Heart right ventricle (tissue), 16 donors: ENCODE measurements at regions not wholly inside any gene's neighbourhood (a gene's known extent, or its start where the extent isn't known, plus 50 kb on each side); places are given as distances from the start of the nearest gene placed in this dataset.

Experiments used
- ATAC-seq, 8 donors: fragments of 200-7000 bp; cut with Tn5 transposase; one replicate each; pipeline ENCODE4 v1.9.1; 2020; ENCODE audit warnings: mild to moderate bottlenecking in 8 of 8, moderate library complexity in 8 of 8, moderate number of reproducible peaks in 1 of 8
- DNase-seq, 2 donors: peaks; one replicate each; pipeline ENCODE4 v3.0.0-alpha.2; 2020
- H3K27ac ChIP-seq, 10 donors: fragments of 200-600 bp; sonication (generic) in 2 of 10; one replicate each; pipeline versions ENCODE4 v1.5.0 to v1.8.0; 2020 to 2022; ENCODE audit warnings: mild to moderate bottlenecking in 3 of 10
- H3K27me3 ChIP-seq, 7 donors: fragments of 200-600 bp; one replicate each; pipeline ENCODE4 v1.8.0; 2021 to 2022; ENCODE audit warnings: mild to moderate bottlenecking in 2 of 7
- H3K36me3 ChIP-seq, 9 donors: fragments of 200-600 bp; sonication (generic) in 1 of 9; one replicate each; pipeline versions ENCODE4 v1.5.0 to v1.8.0; 2020 to 2022; ENCODE audit warnings: mild to moderate bottlenecking in 2 of 9
- H3K4me1 ChIP-seq, 9 donors: fragments of 200-600 bp; sonication (generic) in 1 of 9; one replicate each; pipeline versions ENCODE4 v1.5.0 to v1.8.0; 2020 to 2022; ENCODE audit warnings: mild to moderate bottlenecking in 4 of 9
- H3K4me3 ChIP-seq, 10 donors: fragments of 200-600 bp; sonication (generic) in 2 of 10; one replicate each; pipeline versions ENCODE4 v1.5.0 to v1.8.0; 2020 to 2022; ENCODE audit warnings: mild to moderate bottlenecking in 7 of 10, moderate library complexity in 2 of 10
- H3K9me3 ChIP-seq, 11 donors: fragments of 200-600 bp in 10 of 11; sonication (generic) in 2 of 11; one replicate each; pipeline versions ENCODE4 v1.5.0 to v1.8.0; 2013 to 2022; ENCODE audit warnings: mild to moderate bottlenecking in 2 of 11, control low read depth in 1 of 11, moderate library complexity in 1 of 11
- WGBS, 2 donors: extraction: QIAGEN DNeasy Blood & Tissue Kit; methylation state at CpG; one replicate each; pipeline ENCODE4 v1.1.7; 2013; ENCODE audit warnings: inconsistent platforms in 1 of 2; 5-methylcytosine and 5-hydroxymethylcytosine counted together
- intact Hi-C, 10 donors: fragments of 100-400 bp; cut with DNase I; formaldehyde crosslinking; loops; one replicate each; pipeline versions ENCODE4 v1.11.1 to v1.14.2; 2022
- TF ChIP-seq, protein P1 (sequence below), 9 donors: fragments of 200-600 bp; sonication (generic) in 2 of 9; IDR thresholded peaks; one replicate each; pipeline versions ENCODE4 v1.5.0 to v1.8.0; 2021 to 2022; ENCODE audit warnings: antibody characterized with exemption in 9 of 9, mild to moderate bottlenecking in 5 of 9, moderate library complexity in 1 of 9
- donor health status: Arrhythmogenic right ventricular cardiomyopathy.
- donor health status: ischemic (EF 13 %, LVEDD 7.1; RV severe dilation, severe dysfunction).
- donor health status: healthy with polysubstance abuse.
- donor health status: DM: no; HTN: yes; CAD: no.
- donor health status: DM: no; HTN: no; CAD: no.
- donor health status: ischemic (EF 25% LVEDD 6.9; RV normal size, moderate dysfunction).
- donor health status: ischemic (EF 25% LVEDD 5.7; RV mildly dilated, moderate dysfunction).
- donor health status: healthy.
- donor health status: DM: yes; HTN: yes; CAD: no.
- donor health status: Ischemic cardiomyopathy.
- donor health status: ischemic (EF 35%, LVEDD 5.7; RV mildly dilated, moderate dysfunction).
- donor health status: nonischemic (EF 11% LVEDD 7.7; RV severe dilation, severe dysfunction).
- donor health status: DM: yes; HTN: yes; CAD: no.
- donor health status: PGD.
- donor health status: ischemic (EF 29% LVEDD 5.4; RV normal size, mild dysfunction).
- donor health status: nonischemic (EF 23%, LVEDD 6.1; RV moderate dilation, normal function).

GRCh38 chr3:187571701-187572100 is 98.5 kb downstream of the SST start:
- DNase-seq (no peak), ATAC-seq (no peak)
- H3K27me3 ChIP-seq = no peaks in the 10 kb centered on the region
- H3K9me3 ChIP-seq = no peaks in the 10 kb centered on the region
- no peak overlapping the region for H3K27ac ChIP-seq
- H3K4me3 ChIP-seq = no peak overlapping the region
- no peaks in the 10 kb centered on the region for H3K36me3 ChIP-seq
- 78 to 84% methylated on average over 4 of the region's 4 CpGs for WGBS, 2 donors
- TF ChIP-seq, protein P1, sequence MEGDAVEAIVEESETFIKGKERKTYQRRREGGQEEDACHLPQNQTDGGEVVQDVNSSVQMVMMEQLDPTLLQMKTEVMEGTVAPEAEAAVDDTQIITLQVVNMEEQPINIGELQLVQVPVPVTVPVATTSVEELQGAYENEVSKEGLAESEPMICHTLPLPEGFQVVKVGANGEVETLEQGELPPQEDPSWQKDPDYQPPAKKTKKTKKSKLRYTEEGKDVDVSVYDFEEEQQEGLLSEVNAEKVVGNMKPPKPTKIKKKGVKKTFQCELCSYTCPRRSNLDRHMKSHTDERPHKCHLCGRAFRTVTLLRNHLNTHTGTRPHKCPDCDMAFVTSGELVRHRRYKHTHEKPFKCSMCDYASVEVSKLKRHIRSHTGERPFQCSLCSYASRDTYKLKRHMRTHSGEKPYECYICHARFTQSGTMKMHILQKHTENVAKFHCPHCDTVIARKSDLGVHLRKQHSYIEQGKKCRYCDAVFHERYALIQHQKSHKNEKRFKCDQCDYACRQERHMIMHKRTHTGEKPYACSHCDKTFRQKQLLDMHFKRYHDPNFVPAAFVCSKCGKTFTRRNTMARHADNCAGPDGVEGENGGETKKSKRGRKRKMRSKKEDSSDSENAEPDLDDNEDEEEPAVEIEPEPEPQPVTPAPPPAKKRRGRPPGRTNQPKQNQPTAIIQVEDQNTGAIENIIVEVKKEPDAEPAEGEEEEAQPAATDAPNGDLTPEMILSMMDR (IDR thresholded peaks at IDR 0.05) = no peak
- peaks cover 0 to 18% (median 13%) of the 10 kb centered on the region in 9 donors for H3K4me1 ChIP-seq
- intact Hi-C loops = no loop called here

DNA sequence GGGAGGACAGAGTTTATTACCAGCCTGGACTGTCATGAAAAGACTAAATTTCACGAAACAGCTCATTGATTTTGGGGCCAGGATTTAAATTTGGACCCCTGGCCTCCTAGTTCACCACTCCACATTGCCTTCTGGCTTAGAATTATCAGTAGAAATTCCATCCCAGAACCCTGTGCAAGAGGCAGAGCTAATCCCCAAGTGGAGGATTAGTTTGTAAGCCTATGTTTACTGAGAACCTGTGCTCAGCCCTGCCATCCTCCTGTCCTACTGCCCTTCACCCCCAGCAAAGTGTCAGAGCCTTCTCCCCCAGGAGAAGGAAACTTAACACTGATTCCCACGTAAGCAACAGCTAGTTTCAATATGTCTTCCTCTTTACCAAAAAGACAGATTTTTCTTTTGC is 99.4 kb downstream of the SST start:
- DNase-seq (no peak), ATAC-seq (no peak)

DNA sequence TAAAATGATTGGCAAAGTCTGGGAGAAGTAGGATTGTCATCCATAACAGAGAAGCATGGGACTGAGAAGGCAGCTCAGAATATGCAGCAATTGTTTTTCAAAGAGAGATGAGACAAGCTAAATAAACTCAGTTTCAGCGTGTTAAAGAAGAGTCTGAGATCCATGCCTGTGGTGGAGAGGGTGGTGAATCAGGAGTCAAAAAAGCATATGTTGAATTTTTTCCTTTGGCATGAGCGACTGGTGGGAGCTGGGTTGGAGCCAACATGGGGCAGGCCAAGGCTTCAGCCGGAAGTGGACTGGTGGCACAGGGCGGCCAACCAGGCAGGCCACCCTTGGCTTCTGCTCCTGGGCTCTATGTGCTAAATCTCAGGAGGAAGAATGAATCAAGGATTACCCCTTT is 102.0 kb downstream of the SST start:
- Histone ChIP-seq H3K4me1 (peaks cover 0 to 26% (median 15%) of the 10 kb centered on the region in 9 donors), H3K4me3 (no peak overlapping the region), H3K27me3 (no peaks in the 10 kb centered on the region), H3K27ac (no peak overlapping the region), H3K36me3 (no peaks in the 10 kb centered on the region), H3K9me3 (no peaks in the 10 kb centered on the region)
- ATAC-seq = no peak
- DNase-seq = no peak
- TF ChIP-seq, protein P1 (IDR thresholded peaks at IDR 0.05) = no peak
- 70 to 75% methylated on average over 4 of the region's 4 CpGs for WGBS, 2 donors
- intact Hi-C loops = no loop called here

More for the DNA sequence above, 99.4 kb downstream of the SST start:
- TF ChIP-seq, protein P1 (IDR thresholded peaks at IDR 0.05) = no peak
- no peak overlapping the region for H3K4me3 ChIP-seq
- no peaks in the 10 kb centered on the region for H3K9me3 ChIP-seq
- no peaks in the 10 kb centered on the region for H3K27me3 ChIP-seq
- no peaks in the 10 kb centered on the region for H3K36me3 ChIP-seq
- H3K27ac ChIP-seq = no peak overlapping the region
- peaks cover 0 to 26% (median 15%) of the 10 kb centered on the region in 9 donors for H3K4me1 ChIP-seq
- WGBS, 2 donors = 78 to 90% methylated on average over 2 of the region's 2 CpGs
- intact Hi-C loops = no loop called here

GRCh38 chr3:187567661-187568121 is 102.5 kb downstream of the SST start:
- intact Hi-C loops = no loop called here
- Histone ChIP-seq H3K27ac (peak overlapping the region in 1 of 10 donors; percentile 10), H3K27me3 (no peaks in the 10 kb centered on the region), H3K4me3 (no peak overlapping the region), H3K9me3 (no peaks in the 10 kb centered on the region), H3K4me1 (peaks cover 0 to 26% (median 15%) of the 10 kb centered on the region in 9 donors), H3K36me3 (no peaks in the 10 kb centered on the region)
- DNase-seq (no peak), ATAC-seq (peak in 3 of 8 donors; percentile 39 to 63 (median 41))
- TF ChIP-seq, protein P1 (IDR thresholded peaks at IDR 0.05) = no peak
- WGBS, 2 donors = 45 to 48% methylated on average over 2 of the region's 2 CpGs
